Thoracic aorta (tissue), 2 donors: ENCODE measurements at regions not wholly inside any gene's neighbourhood (a gene's known extent, or its start where the extent isn't known, plus 50 kb on each side); places are given as distances from the start of the nearest gene placed in this dataset.

ENCODE experiments used
- ATAC-seq: fragments of 150-250 bp; one replicate; pipeline ENCODE4 v1.8.0; 2017; ENCODE audit warnings: low read depth; ENCODE audit not compliant: insufficient number of reproducible peaks, low FRiP score
- DNase-seq: peaks from one replicate; pipeline ENCODE4 v3.0.0-alpha.2; 2020; ENCODE audit warnings: low spot score
- H3K27ac ChIP-seq, 2 donors: fragments of 200-600 bp; sonication (generic); 1 replicate in 1 of 2; 2 replicates in 1 of 2; pipeline ENCODE4 v1.5.1; 2016; ENCODE audit warnings: mild to moderate bottlenecking in 2 of 2, moderate library complexity in 2 of 2
- H3K27me3 ChIP-seq: fragments of 200-600 bp; sonication (generic); replicated peaks from 2 replicates; pipeline ENCODE4 v1.6.0; 2016; ENCODE audit warnings: mild to moderate bottlenecking; ENCODE audit not compliant: insufficient read depth
- H3K36me3 ChIP-seq: fragments of 200-600 bp; sonication (generic); one replicate; pipeline ENCODE4 v1.5.1; 2016
- H3K4me1 ChIP-seq, 2 donors: fragments of 200-600 bp; sonication (generic); 1 replicate in 1 of 2; 2 replicates in 1 of 2; pipeline versions ENCODE4 v1.5.1 to v1.6.0; 2016; ENCODE audit warnings: low read depth in 2 of 2, mild to moderate bottlenecking in 1 of 2; ENCODE audit not compliant: control insufficient read depth in 1 of 2
- H3K4me3 ChIP-seq: fragments of 200-600 bp; sonication (generic); 2 replicates; pipeline ENCODE4 v1.5.1; 2016; ENCODE audit warnings: mild to moderate bottlenecking
- H3K9me3 ChIP-seq: fragments of 200-600 bp; sonication (generic); 2 replicates; pipeline ENCODE4 v1.5.1; 2016
- CTCF ChIP-seq: fragments of 200-600 bp; sonication (generic); IDR thresholded peaks from one replicate; pipeline ENCODE4 v1.5.1; 2019; ENCODE audit warnings: antibody characterized with exemption

GRCh38 chr5:9924614-9925013 lies 294.5 kb upstream of the TAS2R1 start:
- TF ChIP-seq CTCF, result no peak
- no peaks in the 10 kb centered on the region for H3K27me3 ChIP-seq
- no peaks in the 10 kb centered on the region for H3K36me3 ChIP-seq
- DNase-seq (no peak), ATAC-seq (no peak)
- no peak overlapping the region for H3K4me3 ChIP-seq
- H3K4me1 ChIP-seq, result no peaks in the 10 kb centered on the region
- H3K27ac ChIP-seq, result no peak overlapping the region
- no peaks in the 10 kb centered on the region for H3K9me3 ChIP-seq

DNA sequence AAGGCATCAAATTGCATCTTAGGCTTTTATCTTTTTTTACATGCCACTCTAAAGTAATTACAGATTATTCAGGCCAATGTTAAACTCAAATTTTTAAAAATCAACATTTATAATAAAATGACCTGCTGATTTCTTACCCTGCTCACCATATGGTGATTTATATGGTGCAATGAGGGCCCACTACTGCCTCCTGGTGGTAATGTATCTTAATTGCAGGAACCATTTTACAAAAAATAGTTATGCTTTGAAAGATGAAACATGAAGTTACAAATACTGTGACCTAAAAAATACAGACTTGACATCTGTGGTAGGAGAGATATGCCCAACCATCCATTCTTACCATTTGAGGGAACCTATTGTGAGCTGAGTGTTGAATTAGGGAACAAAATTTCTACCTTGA lies 292.6 kb upstream of the TAS2R1 start:
- TF ChIP-seq CTCF, result no peak
- no peaks in the 10 kb centered on the region for H3K36me3 ChIP-seq
- no peaks in the 10 kb centered on the region for H3K4me1 ChIP-seq
- H3K27me3 ChIP-seq, result no peaks in the 10 kb centered on the region
- ATAC-seq, result no peak
- DNase-seq, result no peak
- no peaks in the 10 kb centered on the region for H3K9me3 ChIP-seq
- H3K4me3 ChIP-seq, result no peak overlapping the region
- H3K27ac ChIP-seq, result no peak overlapping the region

DNA sequence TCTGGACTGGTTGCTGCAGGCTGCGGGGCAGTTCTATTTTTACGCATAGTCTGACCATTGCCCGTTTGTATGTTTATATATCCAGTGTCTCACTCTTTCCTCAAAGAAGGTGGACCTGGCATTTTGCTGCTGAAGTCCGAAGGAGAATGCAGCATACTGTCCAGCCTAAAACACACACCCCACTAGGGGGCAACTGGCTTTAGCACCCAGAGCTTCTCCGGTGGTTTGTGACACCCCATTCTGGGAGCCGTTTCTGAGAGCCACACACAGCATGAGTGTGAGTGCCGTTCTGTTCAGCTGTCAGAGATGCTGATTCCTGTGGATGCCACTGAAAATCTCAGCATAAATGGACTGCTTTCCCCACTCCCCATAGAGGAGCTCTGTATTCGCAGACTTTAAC lies 290.5 kb upstream of the TAS2R1 start:
- no peak overlapping the region for H3K4me3 ChIP-seq
- H3K4me1 ChIP-seq, result no peaks in the 10 kb centered on the region
- no peaks in the 10 kb centered on the region for H3K36me3 ChIP-seq
- ATAC-seq (no peak), DNase-seq (no peak)
- no peak overlapping the region for H3K27ac ChIP-seq
- H3K9me3 ChIP-seq, result no peaks in the 10 kb centered on the region
- no peak for TF ChIP-seq CTCF
- H3K27me3 ChIP-seq, result no peaks in the 10 kb centered on the region

DNA sequence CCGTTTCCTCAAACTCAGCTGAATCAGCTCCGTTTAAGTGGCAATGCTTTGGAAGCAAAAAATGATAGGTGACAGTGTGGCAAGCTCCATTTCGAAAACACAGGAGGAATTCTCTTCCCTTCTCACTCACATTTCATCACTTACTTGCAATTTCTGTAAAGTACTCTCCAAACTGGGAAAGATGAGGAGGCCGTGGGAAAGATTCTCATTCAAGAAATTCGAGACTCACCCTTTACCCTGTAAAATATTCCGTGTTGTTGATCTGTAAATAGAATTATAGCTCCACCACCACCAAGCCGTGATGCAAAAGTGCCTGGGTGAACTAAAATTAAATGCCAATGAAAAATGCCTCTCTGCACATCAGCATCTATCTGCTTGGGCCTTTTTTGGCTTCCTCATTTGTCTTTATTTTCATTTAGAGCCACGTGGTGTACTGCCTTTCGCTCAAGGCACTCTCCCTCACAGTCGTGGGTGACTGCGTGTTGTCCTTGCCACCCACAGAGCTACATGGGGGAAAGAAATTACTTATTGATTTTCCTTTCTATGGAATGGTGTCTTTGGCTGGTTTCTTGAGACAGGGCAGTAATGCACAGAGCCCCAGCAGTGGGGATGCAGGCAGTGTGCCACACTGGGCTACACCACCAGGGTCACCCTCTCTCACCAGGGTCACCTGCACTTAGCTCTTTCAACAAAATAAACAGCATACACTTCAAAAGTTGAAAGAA lies 289.3 kb upstream of the TAS2R1 start:
- Histone ChIP-seq H3K27ac (no peak overlapping the region), H3K27me3 (no peaks in the 10 kb centered on the region), H3K9me3 (no peaks in the 10 kb centered on the region), H3K36me3 (no peaks in the 10 kb centered on the region), H3K4me3 (no peak overlapping the region), H3K4me1 (no peaks in the 10 kb centered on the region)
- TF ChIP-seq CTCF, result no peak
- no peak for DNase-seq
- ATAC-seq, result no peak

- DNase-seq, result no peak
Observed at GRCh38 chr5:9905661-9906060, 275.5 kb upstream of the TAS2R1 start.

More at GRCh38 chr5:9905661-9906060, 275.5 kb upstream of the TAS2R1 start:
- no peaks in the 10 kb centered on the region for H3K4me1 ChIP-seq
- no peak for ATAC-seq
- TF ChIP-seq CTCF, result no peak
- H3K9me3 ChIP-seq, result no peaks in the 10 kb centered on the region
- H3K27ac ChIP-seq, result no peak overlapping the region
- H3K4me3 ChIP-seq, result no peak overlapping the region
- H3K36me3 ChIP-seq, result no peaks in the 10 kb centered on the region
- H3K27me3 ChIP-seq, result no peaks in the 10 kb centered on the region
